ENCODE measurements at regions not wholly inside any gene's neighbourhood (a gene's known extent, or its start where the extent isn't known, plus 50 kb on each side); places are given as distances from the start of the nearest gene placed in this dataset.

- TF ChIP-seq EZH2 (IDR thresholded peaks at IDR 0.05) (no peak), CTCF (IDR thresholded peaks at IDR 0.05) (no peak)
Measured at GRCh38 chr12:126312457-126312856, 1247.2 kb downstream of the AACS start.
